Endothelial cell of umbilical vein (primary cell): ENCODE measurements at regions not wholly inside any gene's neighbourhood (a gene's known extent, or its start where the extent isn't known, plus 50 kb on each side); places are given as distances from the start of the nearest gene placed in this dataset.
"Not testable (repeated sequence)": the region's sequence is repeated elsewhere in the genome, so short reads cannot be mapped to it uniquely, and the experiment has no call there.

ENCODE experiments used
- BruUV-seq: library from RNA; stranded (reverse); fragments of 400-500 nt; replicated peaks from 2 replicates; lab custom pipeline; 2021; lab: Mats Ljungman, UMichigan
- CTCF ChIA-PET: fragments of 300-600, 350-600 bp; sonication (Branson Sonifier 250); formaldehyde crosslinking; loops from one replicate; lab custom pipeline; 2021; ENCODE audit warnings: antibody characterized with exemption, inconsistent platforms; lab: Charles Lee
- POLR2A ChIA-PET: fragments of 300-600, 350-600 bp; sonication (Branson Sonifier 250); formaldehyde crosslinking; loops from one replicate; lab custom pipeline; 2021; ENCODE audit warnings: antibody characterized with exemption, inconsistent platforms; lab: Charles Lee
- DNase-seq: peaks from one replicate; pipeline ENCODE4 v3.0.0-alpha.2; 2011; ENCODE audit warnings: low read depth, low spot score
- FAIRE-seq: peaks from 2 replicates; lab custom pipeline; 2011; peaks lifted over from hg19 to GRCh38; lab: Jason Lieb, UNC
- H2AFZ ChIP-seq: 2 replicates; pipeline ENCODE4 v1.6.0; 2012; ENCODE audit warnings: low read depth, low read length, control low read depth, inconsistent platforms
- H3K27ac ChIP-seq: 2 replicates; pipeline ENCODE4 v1.5.1; 2011; ENCODE audit warnings: low read depth, mild to moderate bottlenecking, control low read depth, low read length, moderate library complexity; ENCODE audit not compliant: insufficient read depth
- H3K27me3 ChIP-seq, 2 experiments: 2 replicates each; pipeline versions ENCODE4 v1.6.0 to v1.6.1; 2011; ENCODE audit warnings: low read length in 2 of 2, mixed read lengths in 1 of 2; ENCODE audit not compliant: control insufficient read depth in 2 of 2, insufficient read depth in 2 of 2
- H3K36me3 ChIP-seq, 2 experiments: 2 replicates in 1 of 2; 3 replicates in 1 of 2; pipeline ENCODE4 v1.5.1; 2011; ENCODE audit warnings: low read length in 2 of 2, mild to moderate bottlenecking in 1 of 2, moderate library complexity in 1 of 2; ENCODE audit not compliant: control insufficient read depth in 2 of 2, insufficient read depth in 2 of 2; ENCODE audit errors: extremely low read depth in 1 of 2
- H3K4me1 ChIP-seq: 3 replicates; pipeline ENCODE4 v1.5.1; 2011; ENCODE audit warnings: mild to moderate bottlenecking, low read length; ENCODE audit not compliant: control insufficient read depth, insufficient read depth; ENCODE audit errors: extremely low read depth
- H3K4me2 ChIP-seq: 2 replicates; pipeline ENCODE4 v1.6.1; 2011; ENCODE audit warnings: low read length, control low read depth, mixed read lengths; ENCODE audit not compliant: insufficient read depth
- H3K4me3 ChIP-seq, 3 experiments: fragments of 200-600 bp in 1 of 3; sonication (generic), shearing (Covaris generic) in 1 of 3; replicated peaks in 1 of 3; 2 replicates each; pipeline ENCODE4 v1.5.1; 2011 to 2016; ENCODE audit warnings: control low read depth in 3 of 3, low read length in 3 of 3, mild to moderate bottlenecking in 2 of 3, inconsistent platforms in 1 of 3, low read depth in 1 of 3, moderate library complexity in 1 of 3; ENCODE audit not compliant: insufficient read depth in 1 of 3
- H3K79me2 ChIP-seq: 2 replicates; pipeline ENCODE4 v1.6.0; 2012; ENCODE audit warnings: low read length, inconsistent platforms; ENCODE audit not compliant: control insufficient read depth, insufficient read depth
- H3K9ac ChIP-seq: replicated peaks from 2 replicates; pipeline ENCODE3; 2011; ENCODE audit warnings: low read length, control low read depth; ENCODE audit not compliant: insufficient read depth; ENCODE audit errors: extremely low read depth
- H3K9me1 ChIP-seq: replicated peaks from 3 replicates; pipeline ENCODE4 v1.6.0; 2011; ENCODE audit warnings: mild to moderate bottlenecking, low read length; ENCODE audit not compliant: control insufficient read depth, insufficient read depth; ENCODE audit errors: extremely low read depth
- H3K9me3 ChIP-seq: replicated peaks from 2 replicates; pipeline ENCODE4 v1.5.1; 2012; ENCODE audit warnings: low read length, inconsistent platforms; ENCODE audit not compliant: control insufficient read depth, insufficient read depth
- H4K20me1 ChIP-seq: replicated peaks from 2 replicates; pipeline ENCODE3; 2011; ENCODE audit warnings: mild to moderate bottlenecking, low read length; ENCODE audit not compliant: control insufficient read depth, insufficient read depth; ENCODE audit errors: extremely low read depth
- EZH2 ChIP-seq: IDR thresholded peaks from 2 replicates; pipeline ENCODE4 v1.6.1; 2012; ENCODE audit warnings: borderline replicate concordance, low read depth, mild to moderate bottlenecking, moderate library complexity, low read length, inconsistent platforms; ENCODE audit not compliant: severe bottlenecking
- FOS ChIP-seq: IDR thresholded peaks from 2 replicates; pipeline ENCODE4 v1.6.1; 2011; ENCODE audit warnings: mild to moderate bottlenecking, low read length, moderate library complexity, borderline replicate concordance; ENCODE audit not compliant: insufficient read depth
- GATA2 ChIP-seq: IDR thresholded peaks from 2 replicates; pipeline ENCODE4 v1.7.0; 2011; ENCODE audit warnings: low read depth, mild to moderate bottlenecking, moderate library complexity, mixed read lengths, low read length; ENCODE audit not compliant: insufficient read length, insufficient read depth
- JUN ChIP-seq: IDR thresholded peaks from 2 replicates; pipeline ENCODE4 v1.6.1; 2011; ENCODE audit warnings: borderline replicate concordance, low read depth; ENCODE audit not compliant: insufficient read length, insufficient read depth
- MAX ChIP-seq: IDR thresholded peaks from 2 replicates; pipeline ENCODE4 v1.6.1; 2011; ENCODE audit not compliant: insufficient read depth, insufficient read length
- MYC ChIP-seq: IDR thresholded peaks from one replicate; pipeline ENCODE4 v1.6.1; 2011; ENCODE audit warnings: mild to moderate bottlenecking, low read depth, low read length
- POLR2A ChIP-seq: IDR thresholded peaks from 2 replicates; pipeline ENCODE4 v1.6.1; 2012; ENCODE audit warnings: low read depth, mild to moderate bottlenecking, control low read depth, low read length
- POLR2AphosphoS5 ChIP-seq: IDR thresholded peaks from 2 replicates; pipeline ENCODE4 v1.6.1; 2012; ENCODE audit warnings: low read depth, mild to moderate bottlenecking, control low read depth, low read length, moderate library complexity; ENCODE audit not compliant: insufficient read depth
- dilution Hi-C: fragments of 300-500 bp; cut with MboI; formaldehyde crosslinking; loops from one replicate; pipeline ENCODE4 v1.15.0; 2019; ENCODE audit warnings: low sequenced_read_pairs; ENCODE audit not compliant: extremely low pct_ligation_motif_present
- intact Hi-C: fragments of 100-400 bp; cut with micrococcal nuclease; formaldehyde crosslinking; loops from one replicate; pipeline ENCODE4 v1.10.0; 2022
- TF ChIP-seq, protein P1 (sequence below), 2 donors: IDR thresholded peaks; 1 replicate in 1 of 2; 2 replicates in 1 of 2; pipeline ENCODE4 v1.5.1; 2011; ENCODE audit warnings: low read length in 2 of 2, mild to moderate bottlenecking in 2 of 2, moderate library complexity in 2 of 2, control low read depth in 1 of 2, inconsistent platforms in 1 of 2, low read depth in 1 of 2; ENCODE audit not compliant: insufficient read depth in 1 of 2; ENCODE audit errors: extremely low read depth in 1 of 2

GRCh38 chr6:48505621-48506020, 394.6 kb upstream of the PTCHD4 start:
- dilution Hi-C loops = no loop called here
- Histone ChIP-seq H3K9me1 (no peaks in the 10 kb centered on the region), H3K27me3 (no peaks in the 10 kb centered on the region), H3K36me3 (no peaks in the 10 kb centered on the region), H3K79me2 (no peaks in the 10 kb centered on the region), H3K9me3 (no peaks in the 10 kb centered on the region), H3K4me3 (no peak overlapping the region), H3K27ac (no peak overlapping the region), H2AFZ (no peak overlapping the region), H3K4me2 (no peak overlapping the region), H3K4me1 (no peaks in the 10 kb centered on the region), H4K20me1 (no peaks in the 10 kb centered on the region), H3K9ac (no peak overlapping the region)
- POLR2A ChIA-PET = no interaction called here
- FAIRE-seq (no peak), DNase-seq (no peak)
- no peak for TF ChIP-seq JUN
- TF ChIP-seq EZH2 = no peak
- TF ChIP-seq POLR2AphosphoS5 = no peak
- TF ChIP-seq MYC = no peak
- TF ChIP-seq GATA2 = no peak
- TF ChIP-seq, protein P1, sequence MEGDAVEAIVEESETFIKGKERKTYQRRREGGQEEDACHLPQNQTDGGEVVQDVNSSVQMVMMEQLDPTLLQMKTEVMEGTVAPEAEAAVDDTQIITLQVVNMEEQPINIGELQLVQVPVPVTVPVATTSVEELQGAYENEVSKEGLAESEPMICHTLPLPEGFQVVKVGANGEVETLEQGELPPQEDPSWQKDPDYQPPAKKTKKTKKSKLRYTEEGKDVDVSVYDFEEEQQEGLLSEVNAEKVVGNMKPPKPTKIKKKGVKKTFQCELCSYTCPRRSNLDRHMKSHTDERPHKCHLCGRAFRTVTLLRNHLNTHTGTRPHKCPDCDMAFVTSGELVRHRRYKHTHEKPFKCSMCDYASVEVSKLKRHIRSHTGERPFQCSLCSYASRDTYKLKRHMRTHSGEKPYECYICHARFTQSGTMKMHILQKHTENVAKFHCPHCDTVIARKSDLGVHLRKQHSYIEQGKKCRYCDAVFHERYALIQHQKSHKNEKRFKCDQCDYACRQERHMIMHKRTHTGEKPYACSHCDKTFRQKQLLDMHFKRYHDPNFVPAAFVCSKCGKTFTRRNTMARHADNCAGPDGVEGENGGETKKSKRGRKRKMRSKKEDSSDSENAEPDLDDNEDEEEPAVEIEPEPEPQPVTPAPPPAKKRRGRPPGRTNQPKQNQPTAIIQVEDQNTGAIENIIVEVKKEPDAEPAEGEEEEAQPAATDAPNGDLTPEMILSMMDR (IDR thresholded peaks at IDR 0.05; ENCODE audit: extremely low read depth in 1 of 2, insufficient read depth in 1 of 2, low read depth in 1 of 2, low read length in 2 of 2) = no peak
- no peak for TF ChIP-seq MAX
- no peak for TF ChIP-seq POLR2A
- no peak for TF ChIP-seq FOS
- intact Hi-C loops = no loop called here
- BruUV-seq = no TSS peak
- CTCF ChIA-PET = no interaction called here

GRCh38 chr6:48493432-48493831, 382.4 kb upstream of the PTCHD4 start:
- intact Hi-C loops, dilution Hi-C loops, H3K9me1 ChIP-seq, H3K4me1 ChIP-seq, DNase-seq, H3K79me2 ChIP-seq, H3K27me3 ChIP-seq, H3K4me2 ChIP-seq, H2AFZ ChIP-seq, BruUV-seq, H4K20me1 ChIP-seq, POLR2A ChIA-PET, FAIRE-seq, H3K9me3 ChIP-seq, H3K9ac ChIP-seq, H3K36me3 ChIP-seq, H3K27ac ChIP-seq, H3K4me3 ChIP-seq, CTCF ChIA-PET: not testable (repeated sequence)
